ENCODE measurements at regions not wholly inside any gene's neighbourhood (a gene's known extent, or its start where the extent isn't known, plus 50 kb on each side); places are given as distances from the start of the nearest gene placed in this dataset.

DNA sequence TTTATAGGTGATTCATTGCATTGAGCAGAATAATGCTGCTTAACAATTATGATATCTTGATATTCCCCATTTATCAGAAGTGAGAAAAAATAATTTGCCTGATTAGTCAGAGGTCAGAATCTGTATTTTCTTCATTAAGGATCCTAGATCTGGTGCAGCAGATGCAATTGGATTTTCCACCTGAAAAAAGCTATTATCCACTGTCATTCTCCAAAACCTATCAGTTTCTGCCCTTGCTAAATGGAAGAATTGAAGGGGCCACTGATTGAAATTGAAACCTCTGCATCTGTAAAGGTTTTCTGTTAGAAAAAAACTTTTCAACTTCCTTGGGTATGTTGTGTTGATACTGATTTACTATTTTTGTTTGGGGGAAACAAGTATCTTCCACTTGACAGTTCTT is 636.0 kb upstream of the NDST4 start:
- Histone ChIP-seq H3K79me2 (replicated peaks; ENCODE audit: insufficient read depth) (no peaks in the 10 kb centered on the region), H4K20me1 (replicated peaks; ENCODE audit: insufficient read depth) (no peaks in the 10 kb centered on the region), H3K9me2 (ENCODE audit: insufficient read depth) (no peaks in the 10 kb centered on the region), H3K4me3 (no peak overlapping the region), H3K4me1 (ENCODE audit: insufficient read depth) (no peaks in the 10 kb centered on the region), H3K27me3 (ENCODE audit: insufficient read depth) (no peaks in the 10 kb centered on the region), H3K36me3 (ENCODE audit: insufficient read depth) (no peaks in the 10 kb centered on the region), H3K27ac (ENCODE audit: low read depth) (no peak overlapping the region), H2AFZ (no peak overlapping the region), H3K4me2 (no peak overlapping the region), H3F3A (replicated peaks; ENCODE audit: low read depth) (no peaks in the 10 kb centered on the region)
- no peak overlapping the region for H3K4me3 Mint-ChIP-seq
- H3K36me3 Mint-ChIP-seq (ENCODE audit: low read depth): peaks cover 8% of the 10 kb centered on the region
- no peaks in the 10 kb centered on the region for H3K27me3 Mint-ChIP-seq (ENCODE audit: insufficient read depth, low read depth, poor library complexity)
- ATAC-seq (no peak), DNase-seq (ENCODE audit: low spot score) (no peak)
- no peaks in the 10 kb centered on the region for H3K4me1 Mint-ChIP-seq
- TF ChIP-seq, protein P1, sequence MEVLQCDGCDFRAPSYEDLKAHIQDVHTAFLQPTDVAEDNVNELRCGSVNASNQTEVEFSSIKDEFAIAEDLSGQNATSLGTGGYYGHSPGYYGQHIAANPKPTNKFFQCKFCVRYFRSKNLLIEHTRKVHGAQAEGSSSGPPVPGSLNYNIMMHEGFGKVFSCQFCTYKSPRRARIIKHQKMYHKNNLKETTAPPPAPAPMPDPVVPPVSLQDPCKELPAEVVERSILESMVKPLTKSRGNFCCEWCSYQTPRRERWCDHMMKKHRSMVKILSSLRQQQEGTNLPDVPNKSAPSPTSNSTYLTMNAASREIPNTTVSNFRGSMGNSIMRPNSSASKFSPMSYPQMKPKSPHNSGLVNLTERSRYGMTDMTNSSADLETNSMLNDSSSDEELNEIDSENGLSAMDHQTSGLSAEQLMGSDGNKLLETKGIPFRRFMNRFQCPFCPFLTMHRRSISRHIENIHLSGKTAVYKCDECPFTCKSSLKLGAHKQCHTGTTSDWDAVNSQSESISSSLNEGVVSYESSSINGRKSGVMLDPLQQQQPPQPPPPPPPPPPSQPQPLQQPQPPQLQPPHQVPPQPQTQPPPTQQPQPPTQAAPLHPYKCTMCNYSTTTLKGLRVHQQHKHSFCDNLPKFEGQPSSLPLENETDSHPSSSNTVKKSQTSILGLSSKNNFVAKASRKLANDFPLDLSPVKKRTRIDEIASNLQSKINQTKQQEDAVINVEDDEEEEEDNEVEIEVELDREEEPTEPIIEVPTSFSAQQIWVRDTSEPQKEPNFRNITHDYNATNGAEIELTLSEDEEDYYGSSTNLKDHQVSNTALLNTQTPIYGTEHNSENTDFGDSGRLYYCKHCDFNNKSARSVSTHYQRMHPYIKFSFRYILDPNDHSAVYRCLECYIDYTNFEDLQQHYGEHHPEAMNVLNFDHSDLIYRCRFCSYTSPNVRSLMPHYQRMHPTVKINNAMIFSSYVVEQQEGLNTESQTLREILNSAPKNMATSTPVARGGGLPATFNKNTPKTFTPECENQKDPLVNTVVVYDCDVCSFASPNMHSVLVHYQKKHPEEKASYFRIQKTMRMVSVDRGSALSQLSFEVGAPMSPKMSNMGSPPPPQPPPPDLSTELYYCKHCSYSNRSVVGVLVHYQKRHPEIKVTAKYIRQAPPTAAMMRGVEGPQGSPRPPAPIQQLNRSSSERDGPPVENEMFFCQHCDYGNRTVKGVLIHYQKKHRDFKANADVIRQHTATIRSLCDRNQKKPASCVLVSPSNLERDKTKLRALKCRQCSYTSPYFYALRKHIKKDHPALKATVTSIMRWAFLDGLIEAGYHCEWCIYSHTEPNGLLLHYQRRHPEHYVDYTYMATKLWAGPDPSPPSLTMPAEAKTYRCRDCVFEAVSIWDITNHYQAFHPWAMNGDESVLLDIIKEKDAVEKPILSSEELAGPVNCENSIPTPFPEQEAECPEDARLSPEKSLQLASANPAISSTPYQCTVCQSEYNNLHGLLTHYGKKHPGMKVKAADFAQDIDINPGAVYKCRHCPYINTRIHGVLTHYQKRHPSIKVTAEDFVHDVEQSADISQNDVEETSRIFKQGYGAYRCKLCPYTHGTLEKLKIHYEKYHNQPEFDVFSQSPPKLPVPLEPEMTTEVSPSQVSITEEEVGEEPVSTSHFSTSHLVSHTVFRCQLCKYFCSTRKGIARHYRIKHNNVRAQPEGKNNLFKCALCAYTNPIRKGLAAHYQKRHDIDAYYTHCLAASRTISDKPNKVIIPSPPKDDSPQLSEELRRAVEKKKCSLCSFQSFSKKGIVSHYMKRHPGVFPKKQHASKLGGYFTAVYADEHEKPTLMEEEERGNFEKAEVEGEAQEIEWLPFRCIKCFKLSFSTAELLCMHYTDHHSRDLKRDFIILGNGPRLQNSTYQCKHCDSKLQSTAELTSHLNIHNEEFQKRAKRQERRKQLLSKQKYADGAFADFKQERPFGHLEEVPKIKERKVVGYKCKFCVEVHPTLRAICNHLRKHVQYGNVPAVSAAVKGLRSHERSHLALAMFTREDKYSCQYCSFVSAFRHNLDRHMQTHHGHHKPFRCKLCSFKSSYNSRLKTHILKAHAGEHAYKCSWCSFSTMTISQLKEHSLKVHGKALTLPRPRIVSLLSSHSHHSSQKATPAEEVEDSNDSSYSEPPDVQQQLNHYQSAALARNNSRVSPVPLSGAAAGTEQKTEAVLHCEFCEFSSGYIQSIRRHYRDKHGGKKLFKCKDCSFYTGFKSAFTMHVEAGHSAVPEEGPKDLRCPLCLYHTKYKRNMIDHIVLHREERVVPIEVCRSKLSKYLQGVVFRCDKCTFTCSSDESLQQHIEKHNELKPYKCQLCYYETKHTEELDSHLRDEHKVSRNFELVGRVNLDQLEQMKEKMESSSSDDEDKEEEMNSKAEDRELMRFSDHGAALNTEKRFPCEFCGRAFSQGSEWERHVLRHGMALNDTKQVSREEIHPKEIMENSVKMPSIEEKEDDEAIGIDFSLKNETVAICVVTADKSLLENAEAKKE (CRISPR knock-in tag; IDR thresholded peaks at IDR 0.05): no peak
- TF ChIP-seq STAT1 (IDR thresholded peaks at IDR 0.05; ENCODE audit: unreplicated experiment) (no peak), CREB1 (CRISPR knock-in tag; IDR thresholded peaks at IDR 0.05; ENCODE audit: low read depth) (no peak), ZNF114 (CRISPR knock-in tag; IDR thresholded peaks at IDR 0.05) (no peak), NANOG (IDR thresholded peaks at IDR 0.05; ENCODE audit: borderline replicate concordance) (no peak), EZH2phosphoT487 (IDR thresholded peaks at IDR 0.05; ENCODE audit: unreplicated experiment) (no peak)
- TF ChIP-seq, protein P2, sequence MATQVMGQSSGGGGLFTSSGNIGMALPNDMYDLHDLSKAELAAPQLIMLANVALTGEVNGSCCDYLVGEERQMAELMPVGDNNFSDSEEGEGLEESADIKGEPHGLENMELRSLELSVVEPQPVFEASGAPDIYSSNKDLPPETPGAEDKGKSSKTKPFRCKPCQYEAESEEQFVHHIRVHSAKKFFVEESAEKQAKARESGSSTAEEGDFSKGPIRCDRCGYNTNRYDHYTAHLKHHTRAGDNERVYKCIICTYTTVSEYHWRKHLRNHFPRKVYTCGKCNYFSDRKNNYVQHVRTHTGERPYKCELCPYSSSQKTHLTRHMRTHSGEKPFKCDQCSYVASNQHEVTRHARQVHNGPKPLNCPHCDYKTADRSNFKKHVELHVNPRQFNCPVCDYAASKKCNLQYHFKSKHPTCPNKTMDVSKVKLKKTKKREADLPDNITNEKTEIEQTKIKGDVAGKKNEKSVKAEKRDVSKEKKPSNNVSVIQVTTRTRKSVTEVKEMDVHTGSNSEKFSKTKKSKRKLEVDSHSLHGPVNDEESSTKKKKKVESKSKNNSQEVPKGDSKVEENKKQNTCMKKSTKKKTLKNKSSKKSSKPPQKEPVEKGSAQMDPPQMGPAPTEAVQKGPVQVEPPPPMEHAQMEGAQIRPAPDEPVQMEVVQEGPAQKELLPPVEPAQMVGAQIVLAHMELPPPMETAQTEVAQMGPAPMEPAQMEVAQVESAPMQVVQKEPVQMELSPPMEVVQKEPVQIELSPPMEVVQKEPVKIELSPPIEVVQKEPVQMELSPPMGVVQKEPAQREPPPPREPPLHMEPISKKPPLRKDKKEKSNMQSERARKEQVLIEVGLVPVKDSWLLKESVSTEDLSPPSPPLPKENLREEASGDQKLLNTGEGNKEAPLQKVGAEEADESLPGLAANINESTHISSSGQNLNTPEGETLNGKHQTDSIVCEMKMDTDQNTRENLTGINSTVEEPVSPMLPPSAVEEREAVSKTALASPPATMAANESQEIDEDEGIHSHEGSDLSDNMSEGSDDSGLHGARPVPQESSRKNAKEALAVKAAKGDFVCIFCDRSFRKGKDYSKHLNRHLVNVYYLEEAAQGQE (IDR thresholded peaks at IDR 0.05; ENCODE audit: unreplicated experiment): no peak
- TF ChIP-seq, protein P3, sequence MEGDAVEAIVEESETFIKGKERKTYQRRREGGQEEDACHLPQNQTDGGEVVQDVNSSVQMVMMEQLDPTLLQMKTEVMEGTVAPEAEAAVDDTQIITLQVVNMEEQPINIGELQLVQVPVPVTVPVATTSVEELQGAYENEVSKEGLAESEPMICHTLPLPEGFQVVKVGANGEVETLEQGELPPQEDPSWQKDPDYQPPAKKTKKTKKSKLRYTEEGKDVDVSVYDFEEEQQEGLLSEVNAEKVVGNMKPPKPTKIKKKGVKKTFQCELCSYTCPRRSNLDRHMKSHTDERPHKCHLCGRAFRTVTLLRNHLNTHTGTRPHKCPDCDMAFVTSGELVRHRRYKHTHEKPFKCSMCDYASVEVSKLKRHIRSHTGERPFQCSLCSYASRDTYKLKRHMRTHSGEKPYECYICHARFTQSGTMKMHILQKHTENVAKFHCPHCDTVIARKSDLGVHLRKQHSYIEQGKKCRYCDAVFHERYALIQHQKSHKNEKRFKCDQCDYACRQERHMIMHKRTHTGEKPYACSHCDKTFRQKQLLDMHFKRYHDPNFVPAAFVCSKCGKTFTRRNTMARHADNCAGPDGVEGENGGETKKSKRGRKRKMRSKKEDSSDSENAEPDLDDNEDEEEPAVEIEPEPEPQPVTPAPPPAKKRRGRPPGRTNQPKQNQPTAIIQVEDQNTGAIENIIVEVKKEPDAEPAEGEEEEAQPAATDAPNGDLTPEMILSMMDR (conservative IDR thresholded peaks at IDR 0.05; ENCODE audit: low read depth in 2 of 2): no peak
- H3K27ac Mint-ChIP-seq: no peak overlapping the region; the same call in 1 of the 2 replicates
- peaks cover 9% of the 10 kb centered on the region for H3K9me3 Mint-ChIP-seq

Data from GM23338 (cell line).